K562 (cell line): ENCODE measurements at regions not wholly inside any gene's neighbourhood (a gene's known extent, or its start where the extent isn't known, plus 50 kb on each side); places are given as distances from the start of the nearest gene placed in this dataset.

Experiments used
- ATAC-seq: fragments of 200-7000 bp; cut with Tn5 transposase; 3 replicates; pipeline ENCODE4 v1.9.1; 2020; ENCODE audit warnings: moderate library complexity
- BruUV-seq: library from RNA; stranded (reverse); fragments of 400-500 nt; replicated peaks from 2 replicates; lab custom pipeline; 2021; lab: Mats Ljungman, UMichigan
- CTCF ChIA-PET: fragments of 300-600 bp; formaldehyde crosslinking; extraction: SDS; loops from one replicate; lab custom pipeline; 2021; ENCODE audit warnings: low intra/inter-chr PET ratio; lab: Yijun Ruan, JAX
- POLR2A ChIA-PET: fragments of 300-600, 350-650 bp; sonication (Branson Sonifier 250); formaldehyde crosslinking; extraction: SDS; loops from one replicate; lab custom pipeline; 2021; ENCODE audit warnings: antibody characterized with exemption, inconsistent platforms; lab: Yijun Ruan, JAX
- DNase-seq, 4 experiments: peaks; one replicate each; pipeline versions ENCODE4 v3.0.0 to v3.0.0-alpha.2; 2011 to 2018; ENCODE audit warnings: low spot score in 3 of 4, mixed read lengths in 3 of 4; ENCODE audit errors: extremely low read depth in 1 of 4
- FAIRE-seq: peaks from 2 replicates; lab custom pipeline; 2011; peaks lifted over from hg19 to GRCh38; lab: Jason Lieb, UNC
- H2AFZ ChIP-seq: 2 replicates; pipeline ENCODE4 v1.6.0; 2011; ENCODE audit warnings: low read depth, low read length, control low read depth, inconsistent platforms
- H3K27ac ChIP-seq: fragments of 200-600 bp; 3 replicates; pipeline ENCODE4 v1.8.0; 2011; ENCODE audit warnings: low read depth, mild to moderate bottlenecking, control low read depth, inconsistent platforms, low read length, moderate library complexity, mixed read lengths; ENCODE audit errors: extremely low read depth
- H3K27me3 ChIP-seq, 2 experiments: fragments of 300-600 bp in 1 of 2; 2 replicates in 1 of 2; 3 replicates in 1 of 2; pipeline versions ENCODE4 v1.6.0 to v1.8.0; 2011; ENCODE audit warnings: inconsistent platforms in 2 of 2, low read length in 2 of 2, mild to moderate bottlenecking in 1 of 2, mixed read lengths in 1 of 2, moderate library complexity in 1 of 2; ENCODE audit not compliant: control insufficient read depth in 2 of 2, insufficient read depth in 2 of 2
- H3K36me3 ChIP-seq: fragments of 300-600 bp; 3 replicates; pipeline ENCODE4 v1.8.0; 2011; ENCODE audit warnings: mild to moderate bottlenecking, low read length, inconsistent platforms; ENCODE audit not compliant: control insufficient read depth, insufficient read depth
- H3K4me1 ChIP-seq, 2 experiments: fragments of 200-600 bp in 1 of 2; replicated peaks in 1 of 2; 2 replicates in 1 of 2; 3 replicates in 1 of 2; pipeline versions ENCODE4 v1.5.1 to v1.8.0; 2011; ENCODE audit warnings: inconsistent platforms in 2 of 2, low read length in 2 of 2, mild to moderate bottlenecking in 1 of 2, mixed read lengths in 1 of 2, moderate library complexity in 1 of 2; ENCODE audit not compliant: control insufficient read depth in 2 of 2, insufficient read depth in 2 of 2
- H3K4me2 ChIP-seq: 2 replicates; pipeline ENCODE4 v1.6.1; 2011; ENCODE audit warnings: low read length, control low read depth, inconsistent platforms, mixed read lengths; ENCODE audit not compliant: insufficient read depth
- H3K4me3 ChIP-seq: fragments of 200-600 bp; sonication (generic), shearing (Covaris generic); 2 replicates; pipeline ENCODE4 v1.5.1; 2016; ENCODE audit warnings: control low read depth, inconsistent platforms
- H3K79me2 ChIP-seq: fragments of 200-600 bp; 3 replicates; pipeline ENCODE4 v1.8.0; 2011; ENCODE audit warnings: low read length, inconsistent platforms; ENCODE audit not compliant: control insufficient read depth, insufficient read depth
- H3K9ac ChIP-seq, 2 experiments: 2 replicates each; pipeline versions ENCODE4 v1.6.0 to v1.6.1; 2011; ENCODE audit warnings: low read depth in 2 of 2, low read length in 2 of 2, control low read depth in 1 of 2, inconsistent platforms in 1 of 2, mild to moderate bottlenecking in 1 of 2, mixed read lengths in 1 of 2; ENCODE audit not compliant: insufficient read depth in 1 of 2
- H3K9me1 ChIP-seq: one replicate; pipeline ENCODE4 v1.6.0; 2011; ENCODE audit warnings: inconsistent platforms, mild to moderate bottlenecking, low read length, moderate library complexity; ENCODE audit not compliant: control insufficient read depth, insufficient read depth
- H3K9me3 ChIP-seq: replicated peaks from 2 replicates; pipeline ENCODE4 v1.5.1; 2011; ENCODE audit warnings: low read depth, low read length, inconsistent platforms; ENCODE audit not compliant: control insufficient read depth, insufficient read depth
- H4K20me1 ChIP-seq: replicated peaks from 2 replicates; pipeline ENCODE4 v1.6.1; 2011; ENCODE audit warnings: low read length, inconsistent platforms, mixed read lengths; ENCODE audit not compliant: control insufficient read depth, insufficient read depth
- ESRRB ChIP-seq: fragments of 250-450 bp; sonication (Bioruptor Pico); IDR thresholded peaks from 2 replicates; pipeline ENCODE4 v1.5.0; 2020; ENCODE audit warnings: mild to moderate bottlenecking, moderate library complexity, borderline replicate concordance
- FOXJ3 ChIP-seq: sonication (generic); formaldehyde crosslinking; IDR thresholded peaks from 2 replicates; pipeline ENCODE4 v1.4.0; 2020; ENCODE audit warnings: mild to moderate bottlenecking, missing genetic modification reagents
- POLR2AphosphoS2 ChIP-seq: IDR thresholded peaks from 2 replicates; pipeline ENCODE4 v1.6.1; 2012; ENCODE audit warnings: low read length, improper control_type of control experiment
- RB1 ChIP-seq: fragments of 450-650 bp; IDR thresholded peaks from 2 replicates; pipeline ENCODE4 v1.6.1; 2017; ENCODE audit warnings: low read depth, mild to moderate bottlenecking
- RBM39 ChIP-seq: fragments of 200-400 bp; formaldehyde crosslinking; optimal IDR thresholded peaks from 2 replicates; pipeline ENCODE3; 2018; ENCODE audit warnings: low read depth, low read length
- SRSF1 ChIP-seq: fragments of 200-400 bp; formaldehyde crosslinking; IDR thresholded peaks from 2 replicates; pipeline ENCODE4 v1.6.1; 2017; ENCODE audit warnings: mild to moderate bottlenecking, low read depth, low read length, moderate library complexity
- YY1 ChIP-seq, 3 experiments: IDR thresholded peaks; 2 replicates each; pipeline ENCODE4 v1.6.1; 2011; ENCODE audit warnings: low read length in 2 of 3, mild to moderate bottlenecking in 2 of 3, moderate library complexity in 2 of 3, borderline replicate concordance in 1 of 3, control low read depth in 1 of 3, low read depth in 1 of 3; ENCODE audit not compliant: insufficient read depth in 3 of 3, insufficient replicate concordance in 2 of 3, control insufficient read depth in 1 of 3, insufficient read length in 1 of 3; ENCODE audit errors: extremely low read depth in 1 of 3
- ZNF217 ChIP-seq: sonication (generic); formaldehyde crosslinking; IDR thresholded peaks from 2 replicates; pipeline ENCODE4 v1.8.0; 2022; ENCODE audit warnings: mild to moderate bottlenecking, missing genetic modification reagents
- ZSCAN29 ChIP-seq: fragments of 450-650 bp; IDR thresholded peaks from 2 replicates; pipeline ENCODE4 v1.6.1; 2017
- WGBS: fragments of 100-300 bp; shearing (Covaris generic); methylation state at CpG from one replicate; pipeline ENCODE4 v1.1.6; 2016; ENCODE audit warnings: low coverage, mixed read lengths; ENCODE audit not compliant: insufficient coverage; ENCODE audit errors: missing lambda C conversion rate; 5-methylcytosine and 5-hydroxymethylcytosine counted together
- in situ Hi-C: fragments of 300-500 bp; cut with MboI; formaldehyde crosslinking; loops from 4 replicates; pipeline ENCODE4 v1.15.0; 2018; ENCODE audit warnings: inconsistent platforms, mixed read lengths
- intact Hi-C: fragments of 100-400 bp; cut with micrococcal nuclease; formaldehyde crosslinking; loops from 2 replicates; pipeline ENCODE4 v1.14.2; 2022
- TF ChIP-seq, protein P1 (sequence below): IDR thresholded peaks from 2 replicates; pipeline ENCODE4 v1.6.1; 2016; ENCODE audit warnings: missing genetic modification characterization, missing compliant biosample characterization
- TF ChIP-seq, protein P2 (sequence below): fragments of 450-650 bp; IDR thresholded peaks from one replicate; pipeline ENCODE4 v1.6.1; 2018; ENCODE audit warnings: mild to moderate bottlenecking, moderate library complexity; ENCODE audit not compliant: partially characterized antibody

DNA sequence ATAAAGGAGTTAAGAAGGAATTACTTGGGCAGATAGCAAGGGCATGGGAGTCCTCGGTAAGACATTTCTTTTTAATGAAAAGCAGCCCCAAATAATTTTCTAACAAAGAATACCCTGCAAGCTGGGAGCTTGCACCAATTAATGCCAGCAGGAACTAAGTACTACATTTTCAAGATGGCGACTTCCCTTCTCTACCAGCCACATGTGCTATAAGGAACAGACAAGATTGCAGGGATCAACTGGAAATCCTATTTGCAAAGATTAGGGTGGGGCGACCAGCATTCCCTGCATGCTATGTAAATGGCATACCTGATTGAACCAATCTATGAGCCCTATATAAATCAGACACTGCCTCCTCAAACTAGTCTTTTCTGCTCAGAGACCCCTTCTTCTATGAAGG, 827.5 kb downstream of the ADCYAP1 start:
- in situ Hi-C loops = no loop called here
- no peaks in the 10 kb centered on the region for H3K9me3 ChIP-seq
- WGBS = 3% methylated on average over 3 of the region's 3 CpGs
- H4K20me1 ChIP-seq = no peaks in the 10 kb centered on the region
- no peak for ATAC-seq
- ChIA-PET POLR2A (interaction anchor here (0.9 kb wide), 1 partner anchor 10 kb away, joined by 3 read pairs; no protein-coding TSS in a partner anchor), CTCF (no interaction called here)
- no peaks in the 10 kb centered on the region for H3K4me1 ChIP-seq
- H2AFZ ChIP-seq = no peak overlapping the region
- no TSS peak for BruUV-seq
- no peak overlapping the region for H3K4me2 ChIP-seq
- H3K4me3 ChIP-seq = no peak overlapping the region
- intact Hi-C loops = no loop called here
- H3K9ac ChIP-seq = no peak overlapping the region
- no peak for TF ChIP-seq ESRRB (CRISPR knock-in tag)
- TF ChIP-seq YY1 (IDR thresholded peaks at IDR 0.05; ENCODE audit: borderline replicate concordance in 1 of 3, control insufficient read depth in 1 of 3, extremely low read depth in 1 of 3, insufficient read depth in 3 of 3, insufficient read length in 1 of 3, insufficient replicate concordance in 2 of 3, low read depth in 1 of 3, low read length in 2 of 3) = peak in 1 of 3 experiments; percentile 12
- FAIRE-seq = no peak
- H3K79me2 ChIP-seq = no peaks in the 10 kb centered on the region
- H3K27me3 ChIP-seq = no peaks in the 10 kb centered on the region
- no peak for DNase-seq
- H3K36me3 ChIP-seq = no peaks in the 10 kb centered on the region
- no peak overlapping the region for H3K27ac ChIP-seq
- no peaks in the 10 kb centered on the region for H3K9me1 ChIP-seq

DNA sequence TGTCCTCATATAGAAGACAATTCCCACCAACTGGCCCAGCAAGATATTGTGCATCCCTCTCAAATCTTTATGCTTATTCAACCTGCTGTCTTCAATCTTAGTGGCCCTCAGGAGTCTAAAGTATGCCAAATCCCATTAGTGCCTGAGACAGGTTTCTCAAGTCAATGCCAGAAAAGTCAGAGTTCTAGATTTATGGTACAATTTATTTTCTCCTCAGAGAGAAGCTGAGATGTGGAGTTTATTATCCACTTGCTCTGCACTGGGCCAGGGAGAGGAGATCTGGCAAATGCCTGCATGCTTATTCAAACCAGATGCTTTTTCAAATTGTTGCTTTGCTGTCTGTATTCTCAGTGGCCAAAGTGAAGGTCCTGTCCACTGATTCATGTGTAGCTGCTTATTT, 825.2 kb downstream of the METTL4 start:
- intact Hi-C loops (no loop called here), in situ Hi-C loops (no loop called here)
- H3K27me3 ChIP-seq = no peaks in the 10 kb centered on the region
- no peak overlapping the region for H3K27ac ChIP-seq
- H3K4me2 ChIP-seq = no peak overlapping the region
- no peaks in the 10 kb centered on the region for H3K4me1 ChIP-seq
- H2AFZ ChIP-seq = no peak overlapping the region
- TF ChIP-seq ZSCAN29 (no peak), SRSF1 (no peak), RB1 (no peak), ZNF217 (CRISPR knock-in tag) (no peak), FOXJ3 (no peak), RBM39 (no peak), POLR2AphosphoS2 (no peak)
- TF ChIP-seq, protein P1, sequence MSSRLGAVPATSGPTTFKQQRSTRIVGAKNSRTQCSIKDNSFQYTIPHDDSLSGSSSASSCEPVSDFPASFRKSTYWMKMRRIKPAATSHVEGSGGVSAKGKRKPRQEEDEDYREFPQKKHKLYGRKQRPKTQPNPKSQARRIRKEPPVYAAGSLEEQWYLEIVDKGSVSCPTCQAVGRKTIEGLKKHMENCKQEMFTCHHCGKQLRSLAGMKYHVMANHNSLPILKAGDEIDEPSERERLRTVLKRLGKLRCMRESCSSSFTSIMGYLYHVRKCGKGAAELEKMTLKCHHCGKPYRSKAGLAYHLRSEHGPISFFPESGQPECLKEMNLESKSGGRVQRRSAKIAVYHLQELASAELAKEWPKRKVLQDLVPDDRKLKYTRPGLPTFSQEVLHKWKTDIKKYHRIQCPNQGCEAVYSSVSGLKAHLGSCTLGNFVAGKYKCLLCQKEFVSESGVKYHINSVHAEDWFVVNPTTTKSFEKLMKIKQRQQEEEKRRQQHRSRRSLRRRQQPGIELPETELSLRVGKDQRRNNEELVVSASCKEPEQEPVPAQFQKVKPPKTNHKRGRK (tag) = no peak
- TF ChIP-seq, protein P2, sequence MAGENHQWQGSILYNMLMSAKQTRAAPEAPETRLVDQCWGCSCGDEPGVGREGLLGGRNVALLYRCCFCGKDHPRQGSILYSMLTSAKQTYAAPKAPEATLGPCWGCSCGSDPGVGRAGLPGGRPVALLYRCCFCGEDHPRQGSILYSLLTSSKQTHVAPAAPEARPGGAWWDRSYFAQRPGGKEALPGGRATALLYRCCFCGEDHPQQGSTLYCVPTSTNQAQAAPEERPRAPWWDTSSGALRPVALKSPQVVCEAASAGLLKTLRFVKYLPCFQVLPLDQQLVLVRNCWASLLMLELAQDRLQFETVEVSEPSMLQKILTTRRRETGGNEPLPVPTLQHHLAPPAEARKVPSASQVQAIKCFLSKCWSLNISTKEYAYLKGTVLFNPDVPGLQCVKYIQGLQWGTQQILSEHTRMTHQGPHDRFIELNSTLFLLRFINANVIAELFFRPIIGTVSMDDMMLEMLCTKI = no peak
- no peak for ATAC-seq
- no peak for FAIRE-seq
- DNase-seq = no peak
- H3K4me3 ChIP-seq = no peak overlapping the region
- no TSS peak for BruUV-seq
- H3K9ac ChIP-seq = no peak overlapping the region
- no peaks in the 10 kb centered on the region for H4K20me1 ChIP-seq
- no peaks in the 10 kb centered on the region for H3K9me1 ChIP-seq
- ChIA-PET CTCF (no interaction called here), POLR2A (no interaction called here)
- H3K79me2 ChIP-seq = no peaks in the 10 kb centered on the region
- H3K9me3 ChIP-seq = no peaks in the 10 kb centered on the region
- no peaks in the 10 kb centered on the region for H3K36me3 ChIP-seq
